HG03521 (cell line): ENCODE measurements at regions not wholly inside any gene's neighbourhood (a gene's known extent, or its start where the extent isn't known, plus 50 kb on each side); places are given as distances from the start of the nearest gene placed in this dataset.

Source experiments
- ATAC-seq: cut with Tn5 transposase; IDR thresholded peaks from one replicate; pipeline ENCODE4 v1.9.1; 2021; ENCODE audit warnings: mild to moderate bottlenecking, moderate library complexity; ENCODE audit not compliant: unreplicated experiment

- no peak for ATAC-seq
Observed at GRCh38 chr20:40495956-40496355, 193.1 kb downstream of the MAFB start.

GRCh38 chr20:40494248-40494647 is 194.8 kb downstream of the MAFB start:
- no peak for ATAC-seq

DNA sequence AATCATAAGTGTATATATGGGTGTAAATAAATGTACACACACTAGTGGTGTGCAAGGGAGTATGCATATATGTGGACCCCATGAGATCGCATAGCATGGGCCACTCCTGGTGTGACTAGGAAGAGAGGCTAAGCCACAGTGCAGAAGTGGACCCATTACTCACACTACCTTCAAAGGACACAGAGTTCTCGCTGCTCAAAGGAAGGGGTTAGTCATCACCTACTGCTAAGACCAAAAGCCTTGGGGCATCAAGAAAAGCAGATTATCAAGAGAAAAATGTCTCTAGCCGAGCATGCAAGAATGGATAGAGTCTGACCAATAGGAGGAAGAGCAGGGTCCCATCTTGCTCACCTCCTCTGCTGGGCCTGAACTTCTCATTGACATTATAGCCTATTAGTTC is 195.5 kb downstream of the MAFB start:
- no peak for ATAC-seq

DNA sequence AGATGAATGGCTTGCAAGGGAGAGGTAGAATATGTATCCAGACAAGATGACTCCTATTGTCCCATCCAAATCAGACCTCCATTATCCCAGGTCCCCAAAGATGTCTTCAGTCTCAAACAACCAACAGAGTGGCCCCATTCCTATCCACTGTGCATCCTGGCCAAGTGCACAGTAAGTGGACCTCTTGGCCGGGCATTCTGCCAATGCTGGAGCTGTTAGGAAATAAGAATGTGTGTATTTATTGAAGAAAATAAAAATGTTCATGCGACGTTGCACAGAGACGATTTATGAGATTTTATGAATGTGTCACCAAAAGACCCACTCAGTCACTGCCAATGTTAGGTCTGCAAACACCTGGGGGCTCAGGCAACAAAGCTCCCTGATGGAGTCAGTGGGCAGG is 196.0 kb downstream of the MAFB start:
- ATAC-seq, result no peak

DNA sequence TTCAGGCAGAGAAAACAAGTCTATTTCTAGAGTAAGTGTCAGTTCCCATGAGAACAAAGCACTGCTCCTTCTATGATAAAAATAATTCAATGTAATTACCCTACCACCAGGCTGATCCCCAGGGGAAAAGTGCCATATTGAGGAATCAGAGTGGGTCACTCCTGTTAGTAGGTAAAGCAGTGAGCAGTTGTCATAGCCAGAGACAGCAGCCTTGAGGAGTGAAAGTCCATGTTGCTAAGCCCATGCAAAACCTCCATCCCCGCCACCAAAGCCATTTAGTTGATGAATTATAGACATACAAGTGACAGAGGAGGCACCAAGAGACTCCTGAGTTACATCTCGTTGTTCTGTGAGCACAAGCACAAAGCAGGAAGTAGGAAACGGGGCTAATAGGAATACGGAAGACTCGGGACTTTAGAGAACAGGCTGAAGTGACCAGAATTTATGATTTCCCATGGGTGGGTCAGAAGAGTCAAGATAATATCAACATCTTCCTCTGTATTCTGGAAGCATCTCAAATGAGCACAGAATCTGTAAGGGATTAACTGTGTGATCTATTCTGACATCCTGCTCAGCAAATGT is 197.9 kb downstream of the MAFB start:
- no peak for ATAC-seq

GRCh38 chr20:40489886-40490285 is 199.2 kb downstream of the MAFB start:
- no peak for ATAC-seq

- ATAC-seq, result no peak
Observed at GRCh38 chr20:40488401-40488800, 200.6 kb downstream of the MAFB start.

- no peak for ATAC-seq
Observed at GRCh38 chr20:40486297-40486696, 202.7 kb downstream of the MAFB start.

GRCh38 chr20:40481743-40482458 is 207.1 kb downstream of the MAFB start:
- no peak for ATAC-seq

DNA sequence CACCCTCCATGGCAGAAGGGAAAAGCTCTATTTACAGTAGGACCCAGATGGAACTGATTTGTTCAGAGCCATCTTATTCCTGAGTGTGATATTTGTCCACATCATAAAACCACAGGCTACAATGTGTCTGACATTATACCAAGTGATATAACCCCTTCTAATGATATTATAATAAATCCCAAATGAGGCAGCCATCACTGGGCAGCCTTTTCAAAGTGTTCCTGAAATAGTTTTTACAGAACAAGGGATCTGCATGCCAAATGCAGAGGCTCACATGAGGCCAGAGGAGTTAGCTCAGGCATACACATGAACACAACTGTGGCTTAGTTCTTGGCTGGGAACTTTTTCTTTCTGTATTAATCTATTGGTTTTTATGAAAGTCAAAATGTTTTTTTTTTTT is 207.7 kb downstream of the MAFB start:
- ATAC-seq, result no peak

- ATAC-seq, result no peak
Observed at GRCh38 chr20:40477805-40478204, 211.2 kb downstream of the MAFB start.

DNA sequence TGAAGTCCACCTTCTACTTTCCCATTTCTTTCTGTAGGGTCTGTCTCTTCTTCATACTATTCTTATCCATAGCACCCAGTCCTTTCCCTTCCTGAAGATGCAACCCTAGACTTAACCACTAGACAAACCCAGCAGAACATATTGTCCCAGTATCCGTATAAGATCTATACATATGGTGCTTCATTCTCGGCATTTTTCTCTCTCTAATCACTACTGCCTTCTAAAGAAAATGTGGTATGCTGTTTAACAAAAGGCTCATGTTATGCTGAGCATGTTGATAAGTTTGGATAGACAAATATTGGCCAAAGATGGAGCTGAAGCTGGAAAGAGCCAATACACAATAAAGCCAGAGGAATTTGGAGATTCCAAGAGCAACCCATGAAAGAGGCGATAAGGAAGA is 212.6 kb downstream of the MAFB start:
- ATAC-seq, result no peak

DNA sequence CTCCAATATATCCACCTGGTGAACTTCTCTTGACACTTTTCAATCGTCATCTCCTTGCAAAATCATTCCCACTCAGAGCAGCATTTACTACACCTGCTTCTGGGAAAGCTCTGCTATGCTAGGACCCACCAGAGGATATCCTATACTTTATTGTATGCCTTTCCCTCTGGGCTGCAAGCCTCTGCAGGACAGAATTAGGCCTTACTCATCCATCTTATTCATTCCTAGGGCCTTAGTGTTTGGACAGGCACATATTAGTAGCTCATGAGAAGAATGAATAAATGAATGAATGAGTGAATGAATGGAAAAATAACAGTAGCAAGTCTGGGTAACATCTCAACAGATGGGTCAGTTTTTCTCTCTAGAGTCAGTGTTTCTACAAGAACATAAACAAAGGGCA is 216.1 kb downstream of the MAFB start:
- ATAC-seq, result no peak

DNA sequence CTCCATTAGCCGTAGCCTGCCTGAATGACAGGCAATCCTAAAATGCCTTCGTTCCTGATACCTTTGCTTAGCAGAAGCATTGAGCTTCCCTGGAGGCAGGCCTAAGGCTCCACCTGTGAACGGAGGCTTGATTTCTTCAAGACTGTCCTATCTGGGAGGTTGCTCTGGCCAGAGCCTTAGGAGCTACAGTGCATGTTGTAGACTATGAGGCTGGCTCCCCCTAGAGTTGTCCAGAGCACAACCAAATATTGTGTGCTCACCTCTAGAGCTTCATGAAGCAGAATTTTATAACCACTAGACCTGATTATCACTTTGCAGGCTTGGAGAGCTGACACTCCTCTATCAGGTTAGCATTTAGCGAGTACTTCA is 217.8 kb downstream of the MAFB start:
- ATAC-seq, result no peak

GRCh38 chr20:40470445-40471260 is 218.4 kb downstream of the MAFB start:
- no peak for ATAC-seq

DNA sequence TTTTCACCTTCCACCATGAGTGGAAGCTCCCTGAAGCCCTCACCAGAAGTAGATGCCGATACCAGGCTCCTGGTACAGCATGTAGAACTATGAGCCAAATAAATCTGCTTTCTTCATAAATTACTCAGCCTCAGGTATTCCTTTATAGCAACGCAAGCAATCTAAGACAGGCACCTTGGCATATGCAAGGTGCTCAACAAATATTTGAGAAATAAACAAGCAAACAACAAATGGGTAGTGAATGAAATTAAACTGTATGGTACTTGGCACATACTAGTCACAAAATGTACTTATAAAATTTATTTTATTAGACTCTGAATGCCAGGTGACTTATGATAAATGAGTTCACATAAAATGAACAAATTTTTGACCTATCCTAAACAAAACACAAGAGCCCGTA is 220.3 kb downstream of the MAFB start:
- ATAC-seq, result no peak

GRCh38 chr20:40467703-40468411 is 221.2 kb downstream of the MAFB start:
- no peak for ATAC-seq

DNA sequence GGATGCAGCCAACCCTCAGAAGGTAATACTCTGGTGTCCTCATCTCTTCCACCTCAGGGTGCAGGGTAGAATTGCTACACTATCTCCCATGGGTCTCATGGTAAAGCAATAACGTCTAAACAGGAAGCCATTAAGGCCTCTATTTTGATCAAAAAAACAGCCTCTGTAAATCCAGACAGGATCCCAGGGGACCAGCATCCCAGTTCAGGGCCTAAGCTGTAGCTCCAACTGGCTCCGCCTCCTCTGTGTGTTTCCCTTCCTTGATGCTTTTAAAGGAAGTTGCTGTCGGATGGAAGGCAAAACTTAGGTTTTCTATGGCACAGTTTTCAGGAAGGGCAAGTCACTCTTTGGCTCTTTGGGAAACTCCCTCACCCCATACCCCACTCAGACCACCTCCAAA is 222.0 kb downstream of the MAFB start:
- no peak for ATAC-seq

GRCh38 chr20:40464731-40465208 is 224.3 kb downstream of the MAFB start:
- ATAC-seq, result no peak

DNA sequence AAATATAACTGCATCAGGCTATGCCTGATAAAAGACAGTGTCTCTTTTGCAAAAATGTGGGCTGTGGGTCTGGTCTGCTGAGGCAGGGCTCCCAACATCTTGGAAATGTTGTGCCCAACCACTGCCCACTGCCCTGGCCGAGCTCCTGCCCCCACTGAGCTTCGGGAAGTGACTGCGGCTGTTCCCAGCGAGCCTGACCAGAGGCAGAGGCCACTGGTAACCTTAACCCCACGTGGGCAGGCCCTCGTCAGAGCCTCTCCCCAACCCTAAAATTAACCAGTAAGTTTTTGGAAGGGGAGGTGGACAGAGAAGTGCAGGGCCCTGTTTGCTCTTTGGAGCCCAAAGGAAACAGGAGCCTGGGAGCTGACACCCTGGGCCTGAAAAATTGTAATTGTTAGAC is 225.9 kb downstream of the MAFB start:
- no peak for ATAC-seq

- no peak for ATAC-seq
Observed at GRCh38 chr20:40462566-40462965, 226.5 kb downstream of the MAFB start.
